HG03064 (cell line): ENCODE measurements at regions not wholly inside any gene's neighbourhood (a gene's known extent, or its start where the extent isn't known, plus 50 kb on each side); places are given as distances from the start of the nearest gene placed in this dataset.

Experiments
- ATAC-seq: cut with Tn5 transposase; IDR thresholded peaks from one replicate; pipeline ENCODE4 v1.9.1; 2021; ENCODE audit warnings: low read depth; ENCODE audit not compliant: unreplicated experiment

- no peak for ATAC-seq
These were observed 218.4 kb upstream of the JARID2 start for GRCh38 chr6:15027472-15027871.

GRCh38 chr6:15032015-15032414, 213.9 kb upstream of the JARID2 start:
- ATAC-seq = no peak

DNA sequence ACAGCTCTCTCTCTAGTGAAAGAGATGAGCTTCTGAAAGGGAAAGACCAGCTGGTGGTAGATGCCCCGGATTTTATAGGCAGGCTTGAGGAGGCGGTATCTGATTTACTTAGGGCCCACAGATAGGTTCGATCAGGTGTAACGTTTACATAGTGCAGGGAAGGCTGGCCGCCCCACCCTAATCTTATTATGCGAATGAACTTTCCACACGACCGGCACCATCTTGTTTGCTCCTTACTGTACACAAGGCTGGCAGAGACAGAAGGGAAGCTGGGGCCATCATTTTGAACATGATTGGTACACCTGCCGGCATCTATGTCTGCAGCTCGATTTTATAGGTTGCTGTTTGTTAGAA, 212.0 kb upstream of the JARID2 start:
- ATAC-seq = no peak

GRCh38 chr6:15036690-15037245, 209.1 kb upstream of the JARID2 start:
- no peak for ATAC-seq

DNA sequence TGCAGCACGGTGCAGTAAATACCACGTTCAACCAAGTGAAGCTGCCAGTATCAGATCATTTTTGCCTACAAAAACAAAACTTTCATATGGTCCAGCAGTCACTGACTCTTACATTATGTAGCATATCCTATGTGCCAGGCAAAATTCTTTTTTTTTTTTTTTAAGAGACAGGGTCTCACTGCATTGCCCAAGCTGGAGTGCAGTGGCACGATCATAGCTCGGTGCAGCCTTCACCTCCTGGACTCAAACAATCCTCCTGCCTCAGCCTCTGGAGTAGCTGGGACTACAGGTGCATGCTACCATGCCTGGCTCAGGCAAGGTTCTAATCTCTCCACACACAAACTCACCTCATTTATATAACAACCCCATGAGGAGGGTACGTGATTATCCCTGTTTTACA, 208.6 kb upstream of the JARID2 start:
- ATAC-seq = no peak

DNA sequence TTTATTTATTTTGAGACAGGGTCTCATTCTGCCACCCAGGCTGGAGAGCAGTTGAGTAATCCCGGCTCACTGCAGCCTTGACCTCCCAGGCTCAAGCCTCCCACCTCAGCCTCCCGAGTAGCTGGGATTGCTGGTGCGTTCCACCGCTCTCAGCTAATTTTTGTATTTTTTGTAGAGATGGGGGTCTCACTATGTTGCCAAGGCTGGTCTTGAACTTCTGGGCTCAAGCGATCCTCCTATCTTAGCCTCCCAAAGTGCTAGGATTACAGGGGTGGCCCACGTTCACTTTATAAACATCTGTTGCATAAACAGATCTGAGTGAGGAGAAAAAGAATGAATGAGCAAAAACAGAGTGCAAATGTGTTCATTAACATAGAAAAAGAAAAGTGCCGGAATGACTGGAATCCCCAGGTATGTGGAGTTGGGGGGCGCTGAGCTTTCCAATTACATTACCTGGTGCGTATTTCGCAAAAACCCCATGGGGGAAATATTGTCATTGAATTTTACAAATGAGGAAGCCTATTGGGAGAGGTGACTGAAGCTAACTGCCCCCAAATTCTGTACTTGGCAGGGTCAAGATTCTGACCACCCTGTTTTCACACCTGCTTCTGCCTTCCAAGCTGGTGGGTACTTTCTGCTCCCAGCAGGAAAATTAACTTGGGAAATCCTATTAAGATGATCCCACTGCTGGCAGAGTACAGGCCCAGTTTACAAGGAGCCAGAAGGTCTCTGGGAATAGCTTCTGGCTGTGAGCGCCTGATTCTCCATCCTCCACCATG, 207.7 kb upstream of the JARID2 start:
- no peak for ATAC-seq

DNA sequence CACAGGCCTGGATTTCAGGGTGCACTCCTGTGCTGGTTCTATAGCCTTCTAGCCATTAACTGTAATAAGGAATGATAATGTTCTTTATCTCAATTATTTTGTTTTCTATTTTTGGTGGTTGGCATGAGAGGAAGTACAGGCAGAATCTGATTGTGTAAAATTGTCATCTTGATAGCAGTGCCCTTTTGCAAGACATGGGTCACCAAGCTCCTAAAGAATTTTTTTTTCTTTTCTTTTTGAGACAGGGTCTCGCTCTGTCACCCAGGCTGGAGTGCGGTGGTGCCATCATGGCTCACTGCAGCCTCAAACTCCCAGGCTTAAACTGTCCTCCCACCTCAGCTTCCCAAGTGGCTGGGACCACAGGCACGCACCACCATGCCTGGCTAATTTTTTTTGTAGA, 206.7 kb upstream of the JARID2 start:
- no peak for ATAC-seq

- ATAC-seq = no peak
These were observed 202.9 kb upstream of the JARID2 start for GRCh38 chr6:15042938-15043337.

DNA sequence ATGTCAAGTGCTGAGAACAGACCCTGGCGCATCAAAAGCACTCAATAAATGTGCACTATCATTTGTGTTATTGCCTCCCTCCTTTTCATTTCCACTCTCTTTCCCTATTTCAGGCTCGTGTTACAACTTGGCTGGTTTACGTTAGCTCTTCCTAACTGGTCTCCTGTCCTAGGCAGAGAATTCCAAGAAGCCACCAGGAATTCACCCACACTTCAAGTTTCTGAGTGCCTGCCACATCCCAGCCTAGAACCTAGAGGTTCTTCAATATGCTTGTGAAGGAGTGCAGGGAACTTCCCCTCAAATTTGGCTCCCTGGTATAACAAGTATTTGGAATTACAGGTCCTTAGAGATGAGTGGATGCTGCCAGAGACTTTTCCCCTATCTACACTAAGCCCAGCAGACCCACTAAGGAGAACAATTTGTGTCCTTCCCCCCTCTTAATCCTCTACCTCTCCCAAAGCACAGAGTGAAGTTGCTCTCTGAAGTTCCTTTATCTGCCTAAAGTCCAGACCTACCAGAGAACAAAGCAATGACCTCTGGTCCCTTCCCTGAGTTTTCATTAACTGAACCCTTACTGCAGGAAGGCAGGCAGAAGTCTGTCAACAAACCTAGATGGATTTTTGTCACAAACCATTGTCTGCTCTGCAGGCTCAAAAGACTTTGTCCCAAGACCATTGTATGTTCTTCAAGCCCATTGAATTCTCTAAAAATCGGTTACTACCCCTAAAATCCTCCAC, 201.6 kb upstream of the JARID2 start:
- no peak for ATAC-seq

- ATAC-seq = no peak
These were observed 200.9 kb upstream of the JARID2 start for GRCh38 chr6:15044948-15045347.

DNA sequence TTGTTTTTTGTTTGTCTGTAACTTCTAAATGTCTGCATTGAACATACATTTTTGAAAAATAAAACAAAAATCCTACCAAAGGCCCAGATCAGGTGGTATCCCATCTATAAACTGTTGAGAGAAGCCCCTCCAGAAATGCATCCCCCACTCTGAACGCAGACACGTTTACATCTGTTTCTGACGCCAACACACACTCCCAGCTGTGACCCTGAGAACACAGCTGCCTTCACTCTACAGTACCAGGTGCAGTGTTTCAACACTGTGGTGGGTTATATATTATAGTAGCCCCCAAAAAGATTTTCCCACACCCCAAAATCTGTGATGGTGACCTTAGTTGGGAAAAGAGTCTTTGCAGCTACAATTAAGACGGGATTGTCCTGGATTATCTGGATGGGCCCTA, 199.1 kb upstream of the JARID2 start:
- no peak for ATAC-seq

- no peak for ATAC-seq
These were observed 197.5 kb upstream of the JARID2 start for GRCh38 chr6:15048367-15048766.

GRCh38 chr6:15058200-15059061, 187.4 kb upstream of the JARID2 start:
- no peak for ATAC-seq

GRCh38 chr6:15061180-15061641, 184.7 kb upstream of the JARID2 start:
- no peak for ATAC-seq

DNA sequence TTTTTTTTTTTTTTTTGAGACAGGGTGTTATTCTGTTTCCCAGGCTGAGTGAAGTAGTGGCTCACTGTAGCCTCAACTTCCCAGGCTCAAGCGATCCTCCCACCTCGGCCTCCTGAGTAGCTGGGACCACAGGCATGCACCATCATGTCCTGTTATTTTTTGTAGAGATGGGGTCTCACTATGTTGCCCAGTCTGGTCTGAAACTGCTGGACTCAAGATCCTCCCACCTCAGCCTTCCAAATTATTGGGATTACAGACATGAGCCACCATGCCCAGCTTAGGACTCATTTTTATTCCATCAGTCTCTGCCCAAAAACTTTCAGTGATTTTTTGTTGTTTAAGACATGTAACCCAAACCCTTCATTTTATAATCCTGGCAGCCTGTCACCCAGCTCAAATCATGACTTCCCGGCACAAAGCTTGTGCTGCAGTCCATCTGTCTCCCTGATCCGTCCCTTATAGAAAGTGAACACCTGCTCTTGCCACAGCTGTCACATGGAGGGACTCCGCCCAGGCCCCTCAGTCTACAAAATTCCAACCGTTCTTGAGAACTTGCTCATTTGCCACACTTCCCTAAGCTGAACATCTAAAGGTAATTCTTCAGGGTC, 183.9 kb upstream of the JARID2 start:
- no peak for ATAC-seq

- no peak for ATAC-seq
These were observed 183.2 kb upstream of the JARID2 start for GRCh38 chr6:15062516-15063252.

DNA sequence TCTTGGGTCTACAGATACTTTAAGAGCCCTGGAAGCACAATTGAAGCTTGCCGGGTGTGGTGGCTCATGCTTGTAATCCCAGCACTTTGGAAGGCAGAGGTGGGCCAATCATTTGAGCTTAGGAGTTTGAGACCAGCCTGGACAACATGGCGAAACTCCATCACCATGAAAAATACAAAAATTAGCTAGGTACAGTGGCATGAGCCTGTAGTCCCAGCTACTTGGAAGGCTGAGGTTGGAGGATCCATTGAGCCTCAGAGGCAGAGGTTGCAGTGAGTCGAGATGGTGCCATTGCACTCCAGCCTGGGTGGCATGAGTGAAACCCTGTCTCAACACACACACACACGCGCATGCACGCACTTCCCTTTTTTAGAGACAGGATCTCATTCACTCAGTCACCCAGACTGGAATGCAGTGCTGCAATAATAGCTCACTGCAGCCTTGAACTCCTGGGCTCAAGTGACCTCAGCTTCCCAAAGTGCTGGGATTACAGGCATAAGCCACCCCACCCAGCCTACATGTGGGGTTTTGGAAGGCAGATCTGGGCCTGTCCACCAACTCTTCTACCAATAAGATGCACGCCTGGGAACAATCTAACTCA, 182.5 kb upstream of the JARID2 start:
- ATAC-seq = no peak

DNA sequence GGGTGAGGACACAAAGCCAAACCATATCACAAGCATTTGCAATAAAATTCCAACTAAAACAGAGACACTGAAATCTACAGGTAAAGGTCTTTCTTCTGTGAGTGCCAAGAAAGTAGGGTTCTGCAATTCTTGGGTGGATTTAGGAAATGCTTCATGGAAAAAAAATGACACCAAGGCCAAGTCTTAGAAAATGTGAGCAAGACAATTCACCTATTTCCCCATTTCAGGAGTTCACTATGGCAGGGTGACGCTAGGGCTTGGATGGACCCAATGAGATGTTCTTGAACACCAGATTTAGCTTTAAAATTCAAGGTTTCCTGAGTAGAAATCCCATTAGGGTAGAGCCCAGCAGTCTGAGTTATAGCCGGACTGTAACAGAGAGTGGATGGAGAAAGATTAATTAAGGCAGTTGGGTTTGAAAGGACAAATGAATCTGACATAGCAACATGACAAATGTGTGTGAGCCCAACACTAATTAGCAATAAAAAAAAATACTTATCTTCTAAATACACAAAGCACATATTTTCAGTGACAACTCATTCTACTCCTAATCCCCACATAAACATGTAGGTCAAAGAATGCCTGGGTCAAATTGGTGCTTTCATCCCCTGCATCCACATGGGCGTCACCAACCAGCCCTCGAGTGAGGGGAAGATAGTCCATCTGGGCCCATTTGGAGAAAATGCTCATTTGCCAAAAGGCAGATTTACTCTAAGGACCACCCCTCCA, 180.4 kb upstream of the JARID2 start:
- no peak for ATAC-seq
